ENCODE measurements at regions not wholly inside any gene's neighbourhood (a gene's known extent, or its start where the extent isn't known, plus 50 kb on each side); places are given as distances from the start of the nearest gene placed in this dataset.

DNA sequence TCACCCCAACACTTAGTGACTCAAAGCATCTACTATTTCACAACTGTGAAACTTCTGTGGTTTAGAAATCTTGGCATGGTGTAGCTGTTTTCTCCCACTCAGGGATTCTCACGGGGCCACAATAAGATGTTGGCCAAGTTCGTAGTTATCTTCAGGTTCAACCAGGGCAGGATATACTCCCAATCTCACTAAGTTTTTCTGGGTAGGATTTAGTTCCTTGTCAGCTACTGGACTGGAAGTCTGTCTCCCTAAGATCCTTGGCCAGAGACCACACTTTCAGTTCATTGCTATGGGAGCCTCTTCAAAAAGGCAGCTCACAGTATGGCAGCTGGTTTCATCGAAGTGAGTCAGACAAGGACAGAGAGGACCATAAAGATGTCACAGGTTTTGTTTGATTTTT is 111.7 kb upstream of the PDHA2 start:
- no peak overlapping the region for H3K27ac ChIP-seq (replicated peaks)

DNA sequence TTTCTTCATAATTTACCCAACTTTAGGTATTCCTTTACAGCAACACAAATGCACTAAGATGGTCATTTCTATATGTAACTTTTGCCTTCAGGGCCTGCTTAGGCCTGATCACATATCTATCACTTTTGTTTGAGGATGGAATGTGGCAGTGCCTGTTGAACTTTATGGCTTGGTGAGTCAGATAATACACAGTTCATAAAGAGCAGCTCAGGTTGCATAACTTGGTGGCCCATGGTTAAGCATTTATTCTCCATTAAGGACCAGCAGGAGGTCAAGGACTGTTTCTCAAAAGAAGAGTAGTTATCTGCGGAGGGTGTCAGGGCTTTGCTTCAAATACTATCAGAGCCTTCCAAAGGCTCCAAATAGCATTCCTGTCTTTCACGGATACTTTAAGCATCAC is 124.1 kb upstream of the PDHA2 start:
- no peak overlapping the region for H3K27ac ChIP-seq (replicated peaks)
- H3K27me3 ChIP-seq (ENCODE audit: insufficient read depth, poor library complexity, severe bottlenecking), result no peaks in the 10 kb centered on the region
- DNase-seq (ENCODE audit: low read depth in 1 of 2, low spot score in 1 of 2), result no peak
- H3K4me3 ChIP-seq (replicated peaks; ENCODE audit: insufficient read depth, low read length), result no peak overlapping the region
- TF ChIP-seq, protein P1, sequence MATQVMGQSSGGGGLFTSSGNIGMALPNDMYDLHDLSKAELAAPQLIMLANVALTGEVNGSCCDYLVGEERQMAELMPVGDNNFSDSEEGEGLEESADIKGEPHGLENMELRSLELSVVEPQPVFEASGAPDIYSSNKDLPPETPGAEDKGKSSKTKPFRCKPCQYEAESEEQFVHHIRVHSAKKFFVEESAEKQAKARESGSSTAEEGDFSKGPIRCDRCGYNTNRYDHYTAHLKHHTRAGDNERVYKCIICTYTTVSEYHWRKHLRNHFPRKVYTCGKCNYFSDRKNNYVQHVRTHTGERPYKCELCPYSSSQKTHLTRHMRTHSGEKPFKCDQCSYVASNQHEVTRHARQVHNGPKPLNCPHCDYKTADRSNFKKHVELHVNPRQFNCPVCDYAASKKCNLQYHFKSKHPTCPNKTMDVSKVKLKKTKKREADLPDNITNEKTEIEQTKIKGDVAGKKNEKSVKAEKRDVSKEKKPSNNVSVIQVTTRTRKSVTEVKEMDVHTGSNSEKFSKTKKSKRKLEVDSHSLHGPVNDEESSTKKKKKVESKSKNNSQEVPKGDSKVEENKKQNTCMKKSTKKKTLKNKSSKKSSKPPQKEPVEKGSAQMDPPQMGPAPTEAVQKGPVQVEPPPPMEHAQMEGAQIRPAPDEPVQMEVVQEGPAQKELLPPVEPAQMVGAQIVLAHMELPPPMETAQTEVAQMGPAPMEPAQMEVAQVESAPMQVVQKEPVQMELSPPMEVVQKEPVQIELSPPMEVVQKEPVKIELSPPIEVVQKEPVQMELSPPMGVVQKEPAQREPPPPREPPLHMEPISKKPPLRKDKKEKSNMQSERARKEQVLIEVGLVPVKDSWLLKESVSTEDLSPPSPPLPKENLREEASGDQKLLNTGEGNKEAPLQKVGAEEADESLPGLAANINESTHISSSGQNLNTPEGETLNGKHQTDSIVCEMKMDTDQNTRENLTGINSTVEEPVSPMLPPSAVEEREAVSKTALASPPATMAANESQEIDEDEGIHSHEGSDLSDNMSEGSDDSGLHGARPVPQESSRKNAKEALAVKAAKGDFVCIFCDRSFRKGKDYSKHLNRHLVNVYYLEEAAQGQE (IDR thresholded peaks at IDR 0.05; ENCODE audit: insufficient replicate concordance, low read depth), result no peak
- TF ChIP-seq SPI1 (IDR thresholded peaks at IDR 0.05; ENCODE audit: borderline replicate concordance, low read depth), result no peak
- no peak for TF ChIP-seq GABPA (IDR thresholded peaks at IDR 0.05; ENCODE audit: low read depth)
- TF ChIP-seq POLR2AphosphoS5 (IDR thresholded peaks at IDR 0.05; ENCODE audit: low read depth), result no peak
- TF ChIP-seq, protein P2, sequence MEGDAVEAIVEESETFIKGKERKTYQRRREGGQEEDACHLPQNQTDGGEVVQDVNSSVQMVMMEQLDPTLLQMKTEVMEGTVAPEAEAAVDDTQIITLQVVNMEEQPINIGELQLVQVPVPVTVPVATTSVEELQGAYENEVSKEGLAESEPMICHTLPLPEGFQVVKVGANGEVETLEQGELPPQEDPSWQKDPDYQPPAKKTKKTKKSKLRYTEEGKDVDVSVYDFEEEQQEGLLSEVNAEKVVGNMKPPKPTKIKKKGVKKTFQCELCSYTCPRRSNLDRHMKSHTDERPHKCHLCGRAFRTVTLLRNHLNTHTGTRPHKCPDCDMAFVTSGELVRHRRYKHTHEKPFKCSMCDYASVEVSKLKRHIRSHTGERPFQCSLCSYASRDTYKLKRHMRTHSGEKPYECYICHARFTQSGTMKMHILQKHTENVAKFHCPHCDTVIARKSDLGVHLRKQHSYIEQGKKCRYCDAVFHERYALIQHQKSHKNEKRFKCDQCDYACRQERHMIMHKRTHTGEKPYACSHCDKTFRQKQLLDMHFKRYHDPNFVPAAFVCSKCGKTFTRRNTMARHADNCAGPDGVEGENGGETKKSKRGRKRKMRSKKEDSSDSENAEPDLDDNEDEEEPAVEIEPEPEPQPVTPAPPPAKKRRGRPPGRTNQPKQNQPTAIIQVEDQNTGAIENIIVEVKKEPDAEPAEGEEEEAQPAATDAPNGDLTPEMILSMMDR (IDR thresholded peaks at IDR 0.05; ENCODE audit: insufficient read depth, low read length), result no peak

More for the DNA sequence above, 111.7 kb upstream of the PDHA2 start:
- H3K27me3 ChIP-seq (ENCODE audit: insufficient read depth, poor library complexity, severe bottlenecking), result no peaks in the 10 kb centered on the region
- no peak for TF ChIP-seq POLR2AphosphoS5 (IDR thresholded peaks at IDR 0.05; ENCODE audit: low read depth)
- TF ChIP-seq GABPA (IDR thresholded peaks at IDR 0.05; ENCODE audit: low read depth), result no peak
- TF ChIP-seq, protein P1 (IDR thresholded peaks at IDR 0.05; ENCODE audit: insufficient replicate concordance, low read depth), result no peak
- TF ChIP-seq, protein P2 (IDR thresholded peaks at IDR 0.05; ENCODE audit: insufficient read depth, low read length), result no peak
- TF ChIP-seq SPI1 (IDR thresholded peaks at IDR 0.05; ENCODE audit: borderline replicate concordance, low read depth), result no peak
- DNase-seq (ENCODE audit: low read depth in 1 of 2, low spot score in 1 of 2), result no peak
- no peak overlapping the region for H3K4me3 ChIP-seq (replicated peaks; ENCODE audit: insufficient read depth, low read length)

DNA sequence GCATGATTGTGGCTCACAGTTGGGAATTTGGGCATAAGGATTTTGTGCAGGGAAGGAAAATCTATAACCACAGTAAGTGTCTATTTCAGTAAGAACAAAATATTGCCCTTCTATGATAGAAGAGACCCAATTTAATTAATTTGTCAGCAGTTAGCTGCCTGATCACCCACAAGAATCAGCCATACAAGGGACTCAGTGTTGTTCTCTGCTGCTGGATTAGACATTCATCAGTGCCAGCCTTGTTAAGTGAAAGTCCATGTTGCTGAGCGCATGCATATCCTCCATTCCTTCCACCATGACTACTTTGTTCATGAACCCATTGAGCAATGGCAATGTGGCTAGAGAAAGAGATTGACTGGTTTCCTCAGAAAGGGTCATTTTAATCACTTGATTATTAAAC is 125.3 kb upstream of the PDHA2 start:
- no peak overlapping the region for H3K27ac ChIP-seq (replicated peaks)
- H3K27me3 ChIP-seq (ENCODE audit: insufficient read depth, poor library complexity, severe bottlenecking), result no peaks in the 10 kb centered on the region
- no peak for DNase-seq (ENCODE audit: low read depth in 1 of 2, low spot score in 1 of 2)
- no peak for TF ChIP-seq GABPA (IDR thresholded peaks at IDR 0.05; ENCODE audit: low read depth)
- TF ChIP-seq, protein P2 (IDR thresholded peaks at IDR 0.05; ENCODE audit: insufficient read depth, low read length), result no peak
- TF ChIP-seq, protein P1 (IDR thresholded peaks at IDR 0.05; ENCODE audit: insufficient replicate concordance, low read depth), result no peak
- no peak for TF ChIP-seq SPI1 (IDR thresholded peaks at IDR 0.05; ENCODE audit: borderline replicate concordance, low read depth)
- TF ChIP-seq POLR2AphosphoS5 (IDR thresholded peaks at IDR 0.05; ENCODE audit: low read depth), result no peak
- H3K4me3 ChIP-seq (replicated peaks; ENCODE audit: insufficient read depth, low read length), result no peak overlapping the region

All from HL-60 (cell line).